Progenitor cell of endocrine pancreas (in vitro differentiated cells): ENCODE measurements at regions not wholly inside any gene's neighbourhood (a gene's known extent, or its start where the extent isn't known, plus 50 kb on each side); places are given as distances from the start of the nearest gene placed in this dataset.

Experiments
- DNase-seq: peaks from one replicate; pipeline ENCODE4 v3.0.0; 2021; ENCODE audit warnings: low spot score; ENCODE audit not compliant: unreplicated experiment
- H3K27ac Mint-ChIP-seq: 2 replicates; pipeline ENCODE4 v1.8.0; 2021; ENCODE audit warnings: mild to moderate bottlenecking, moderate library complexity, mixed read lengths
- H3K27me3 Mint-ChIP-seq: 2 replicates; pipeline ENCODE4 v1.8.0; 2021; ENCODE audit warnings: mixed read lengths
- H3K36me3 Mint-ChIP-seq: 2 replicates; pipeline ENCODE4 v1.8.0; 2022; ENCODE audit warnings: mixed read lengths; ENCODE audit not compliant: insufficient read depth
- H3K4me1 Mint-ChIP-seq: 2 replicates; pipeline ENCODE4 v1.8.0; 2021; ENCODE audit warnings: low read depth, mixed read lengths
- H3K4me3 Mint-ChIP-seq: 2 replicates; pipeline ENCODE4 v1.8.0; 2021; ENCODE audit warnings: low read depth, mild to moderate bottlenecking, moderate library complexity, mixed read lengths
- H3K9me3 Mint-ChIP-seq: 2 replicates; pipeline ENCODE4 v1.8.0; 2021; ENCODE audit warnings: low read depth, mixed read lengths
- CTCF ChIP-seq: fragments of 200-600 bp; sonication (generic); IDR thresholded peaks from one replicate; pipeline ENCODE4 v1.5.0; 2021; ENCODE audit warnings: antibody characterized with exemption, mild to moderate bottlenecking; ENCODE audit not compliant: unreplicated experiment

GRCh38 chr18:31247574-31248199, 70.3 kb upstream of the DSG1 start:
- no peak for DNase-seq
- H3K9me3 Mint-ChIP-seq, result no peaks in the 10 kb centered on the region
- no peaks in the 10 kb centered on the region for H3K36me3 Mint-ChIP-seq
- TF ChIP-seq CTCF, result no peak
- peak overlapping the region; percentile 52 for H3K27ac Mint-ChIP-seq
- no peak overlapping the region for H3K4me3 Mint-ChIP-seq
- peaks cover 62% of the 10 kb centered on the region for H3K4me1 Mint-ChIP-seq
- no peaks in the 10 kb centered on the region for H3K27me3 Mint-ChIP-seq

- H3K9me3 Mint-ChIP-seq, result no peaks in the 10 kb centered on the region
- DNase-seq, result no peak
- no peaks in the 10 kb centered on the region for H3K27me3 Mint-ChIP-seq
- H3K27ac Mint-ChIP-seq, result no peak overlapping the region
- H3K36me3 Mint-ChIP-seq, result no peaks in the 10 kb centered on the region
- peaks cover 51% of the 10 kb centered on the region for H3K4me1 Mint-ChIP-seq
- TF ChIP-seq CTCF, result no peak
- no peak overlapping the region for H3K4me3 Mint-ChIP-seq
Observed at GRCh38 chr18:31248783-31249521, 69.0 kb upstream of the DSG1 start.

- no peak for DNase-seq
- TF ChIP-seq CTCF, result no peak
- Mint-ChIP-seq H3K9me3 (no peaks in the 10 kb centered on the region), H3K27me3 (no peaks in the 10 kb centered on the region), H3K4me1 (peaks cover 34% of the 10 kb centered on the region), H3K36me3 (no peaks in the 10 kb centered on the region), H3K4me3 (no peak overlapping the region), H3K27ac (no peak overlapping the region)
Observed at GRCh38 chr18:31250902-31251301, 67.1 kb upstream of the DSG1 start.

- Mint-ChIP-seq H3K4me1 (peaks cover 27% of the 10 kb centered on the region), H3K27me3 (no peaks in the 10 kb centered on the region), H3K36me3 (no peaks in the 10 kb centered on the region), H3K27ac (no peak overlapping the region), H3K9me3 (no peaks in the 10 kb centered on the region), H3K4me3 (no peak overlapping the region)
- TF ChIP-seq CTCF, result no peak
- no peak for DNase-seq
Observed at GRCh38 chr18:31252522-31252921, 65.4 kb upstream of the DSG1 start.

GRCh38 chr18:31255953-31256352, 62.0 kb upstream of the DSG1 start:
- Mint-ChIP-seq H3K36me3 (no peaks in the 10 kb centered on the region), H3K4me1 (peaks cover 15% of the 10 kb centered on the region), H3K27ac (no peak overlapping the region), H3K4me3 (no peak overlapping the region), H3K27me3 (no peaks in the 10 kb centered on the region), H3K9me3 (no peaks in the 10 kb centered on the region)
- no peak for DNase-seq
- TF ChIP-seq CTCF, result no peak
